GM12878 (cell line): ENCODE measurements at regions not wholly inside any gene's neighbourhood (a gene's known extent, or its start where the extent isn't known, plus 50 kb on each side); places are given as distances from the start of the nearest gene placed in this dataset.

Experiments
- ATAC-seq: fragments of 200-7000 bp; cut with Tn5 transposase; 3 replicates; pipeline ENCODE4 v1.9.1; 2020; ENCODE audit warnings: mild to moderate bottlenecking, moderate library complexity
- BruUV-seq: library from RNA; stranded (reverse); fragments of 400-500 nt; replicated peaks from 2 replicates; lab custom pipeline; 2021; lab: Mats Ljungman, UMichigan
- CTCF ChIA-PET: fragments of 300-600 bp; sonication (Branson Sonifier 250); formaldehyde crosslinking; extraction: SDS; loops from one replicate; lab custom pipeline; 2021; ENCODE audit warnings: inconsistent platforms; lab: Yijun Ruan, JAX
- POLR2A ChIA-PET: fragments of 350-600 bp; formaldehyde crosslinking; extraction: SDS; loops from one replicate; lab custom pipeline; 2021; ENCODE audit warnings: inconsistent platforms; lab: Charles Lee
- RAD21 ChIA-PET: fragments of 300-600 bp; sonication (Branson Sonifier 250); formaldehyde crosslinking; loops from one replicate; lab custom pipeline; 2023; ENCODE audit warnings: antibody characterized with exemption; ENCODE audit not compliant: unreplicated experiment; lab: Charles Lee
- SMC1A ChIA-PET: fragments of 300-600 bp; sonication (Branson Sonifier 250); formaldehyde crosslinking; loops from one replicate; lab custom pipeline; 2023; ENCODE audit not compliant: unreplicated experiment, uncharacterized antibody; lab: Charles Lee
- DNase-seq: peaks from one replicate; pipeline ENCODE4 v3.0.0-alpha.2; 2011; ENCODE audit warnings: low read depth, low spot score
- FAIRE-seq: peaks from 3 replicates; lab custom pipeline; 2011; peaks lifted over from hg19 to GRCh38; lab: Jason Lieb, UNC
- H2AFZ ChIP-seq: 2 replicates; pipeline ENCODE4 v1.6.0; 2011; ENCODE audit warnings: low read depth, low read length, control low read depth; ENCODE audit not compliant: control insufficient read depth
- H3K27ac ChIP-seq: 2 replicates; pipeline ENCODE4 v1.5.1; 2011; ENCODE audit warnings: control low read depth; ENCODE audit not compliant: control insufficient read depth, insufficient read depth
- H3K27me3 ChIP-seq, 2 experiments: replicated peaks in 1 of 2; 2 replicates each; pipeline versions ENCODE4 v1.6.0 to v1.6.1; 2011; ENCODE audit warnings: low read length in 1 of 2; ENCODE audit not compliant: control insufficient read depth in 2 of 2, insufficient read depth in 2 of 2
- H3K36me3 ChIP-seq, 2 experiments: 2 replicates each; pipeline ENCODE4 v1.5.1; 2011; ENCODE audit warnings: low read length in 1 of 2; ENCODE audit not compliant: control insufficient read depth in 2 of 2, insufficient read depth in 2 of 2
- H3K4me1 ChIP-seq: 2 replicates; pipeline ENCODE4 v1.6.1; 2011; ENCODE audit warnings: mild to moderate bottlenecking, low read length, moderate library complexity, mixed read lengths; ENCODE audit not compliant: control insufficient read depth, insufficient read depth
- H3K4me2 ChIP-seq: 2 replicates; pipeline ENCODE4 v1.6.0; 2011; ENCODE audit warnings: control low read depth; ENCODE audit not compliant: control insufficient read depth, insufficient read depth
- H3K4me3 ChIP-seq: fragments of 200-600 bp; sonication (generic); 2 replicates; pipeline ENCODE4 v1.5.1; 2016
- H3K79me2 ChIP-seq: 2 replicates; pipeline ENCODE4 v1.6.0; 2011; ENCODE audit warnings: low read length; ENCODE audit not compliant: control insufficient read depth, insufficient read depth
- H3K9ac ChIP-seq: 2 replicates; pipeline ENCODE4 v1.8.0; 2011; ENCODE audit warnings: low read length, control low read depth, mixed read lengths; ENCODE audit not compliant: control insufficient read depth, insufficient read depth
- H3K9me3 ChIP-seq: replicated peaks from 3 replicates; pipeline ENCODE4 v1.5.1; 2011; ENCODE audit warnings: mild to moderate bottlenecking, low read length; ENCODE audit not compliant: control insufficient read depth, insufficient read depth
- H4K20me1 ChIP-seq: 2 replicates; pipeline ENCODE4 v1.6.0; 2011; ENCODE audit not compliant: control insufficient read depth, insufficient read depth
- CBFB ChIP-seq: IDR thresholded peaks from 2 replicates; pipeline ENCODE4 v1.6.1; 2016; ENCODE audit warnings: antibody characterized with exemption, low read depth
- CHD2 ChIP-seq: IDR thresholded peaks from 2 replicates; pipeline ENCODE4 v1.6.1; 2011; ENCODE audit warnings: low read depth, low read length, improper control_type of control experiment, borderline replicate concordance
- CREM ChIP-seq: IDR thresholded peaks from 2 replicates; pipeline ENCODE4 v1.6.1; 2014; ENCODE audit warnings: antibody characterized with exemption, low read depth
- KAT2A ChIP-seq: conservative IDR thresholded peaks from 2 replicates; pipeline ENCODE4 v1.6.1; 2011; ENCODE audit warnings: low read depth, low read length; ENCODE audit not compliant: control insufficient read depth
- MTA2 ChIP-seq: fragments of 450-650 bp; IDR thresholded peaks from 2 replicates; pipeline ENCODE4 v1.6.1; 2016; ENCODE audit warnings: low read depth, mild to moderate bottlenecking, moderate library complexity
- MXI1 ChIP-seq: fragments of 150-350 bp; IDR thresholded peaks from 2 replicates; pipeline ENCODE4 v1.6.1; 2011; ENCODE audit warnings: low read depth, mild to moderate bottlenecking, inconsistent platforms, low read length, improper control_type of control experiment
- NR2F1 ChIP-seq: fragments of 450-650 bp; conservative IDR thresholded peaks from 2 replicates; pipeline ENCODE4 v1.6.1; 2017; ENCODE audit warnings: mild to moderate bottlenecking
- SUZ12 ChIP-seq: fragments of 200-600 bp; sonication (generic); IDR thresholded peaks from one replicate; pipeline ENCODE4 v1.6.1; 2018; ENCODE audit warnings: antibody characterized with exemption, mild to moderate bottlenecking; ENCODE audit not compliant: unreplicated experiment
- YBX1 ChIP-seq: fragments of 450-650 bp; IDR thresholded peaks from 2 replicates; pipeline ENCODE4 v1.6.1; 2016; ENCODE audit warnings: antibody characterized with exemption
- WGBS: methylation state at CpG from one replicate; pipeline ENCODE4 v1.1.6; 2016; ENCODE audit warnings: low lambda C conversion rate; ENCODE audit not compliant: insufficient replicate concordance, insufficient coverage; ENCODE audit errors: missing lambda C conversion rate; 5-methylcytosine and 5-hydroxymethylcytosine counted together
- in situ Hi-C: fragments of 300-500 bp; cut with MboI; formaldehyde crosslinking; loops from 9 replicates; pipeline ENCODE4 v1.14.3; 2018; ENCODE audit warnings: mixed read lengths
- intact Hi-C: fragments of 100-400 bp; cut with micrococcal nuclease; formaldehyde crosslinking; loops from one replicate; pipeline ENCODE4 v1.14.2; 2022; ENCODE audit not compliant: unreplicated experiment
- TF ChIP-seq, protein P1 (sequence below): fragments of 150-350 bp; IDR thresholded peaks from 2 replicates; pipeline ENCODE4 v1.6.1; 2016; ENCODE audit warnings: low read depth, low read length
- TF ChIP-seq, protein P2 (sequence below): fragments of 450-650 bp; IDR thresholded peaks from 2 replicates; pipeline ENCODE4 v1.6.1; 2018; ENCODE audit warnings: mild to moderate bottlenecking, low read depth, moderate library complexity; ENCODE audit not compliant: partially characterized antibody
- TF ChIP-seq, protein P3 (sequence below): IDR thresholded peaks from 2 replicates; pipeline ENCODE4 v1.6.1; 2012; ENCODE audit warnings: low read length, inconsistent platforms

DNA sequence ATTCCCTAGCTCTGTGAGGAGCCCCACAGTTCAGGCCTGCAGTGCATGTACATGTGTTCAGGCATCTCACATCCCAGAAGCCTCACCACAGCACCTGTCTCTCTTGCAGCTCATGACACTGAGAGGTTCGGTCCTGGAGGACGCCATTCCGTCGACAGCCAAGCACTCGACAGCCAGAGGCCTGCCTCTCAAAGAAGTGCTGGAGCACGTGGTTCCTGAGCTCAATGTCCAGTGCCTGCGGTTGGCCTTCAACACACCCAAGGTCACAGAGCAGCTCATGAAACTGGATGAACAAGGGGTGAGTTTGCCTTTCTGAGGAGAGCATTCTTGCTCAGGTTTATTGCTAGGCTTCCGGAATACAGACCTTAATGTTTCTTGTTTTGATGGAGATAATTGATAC, 308.3 kb upstream of the RGS6 start:
- ChIA-PET POLR2A (no interaction called here), SMC1A (interaction anchor here (0.8 to 1.4 kb wide), 5 partner anchors 9 to 125 kb away, joined by 3 to 5 read pairs (median 3); no protein-coding TSS in a partner anchor), RAD21 (interaction anchor here (0.5 to 1.5 kb wide), 2 partner anchors 9 to 25 kb away, joined by 3 read pairs; no protein-coding TSS in a partner anchor), CTCF (interaction anchor here (1.9 kb wide), 1 partner anchor 232 kb away, joined by 5 read pairs; no protein-coding TSS in a partner anchor)
- Histone ChIP-seq H3K27ac (no peak overlapping the region), H3K9ac (no peak overlapping the region), H3K4me1 (peaks cover 4% of the 10 kb centered on the region; the same call in 1 of the 2 replicates), H3K9me3 (no peaks in the 10 kb centered on the region), H4K20me1 (no peaks in the 10 kb centered on the region), H3K36me3 (peaks cover 10% of the 10 kb centered on the region in 2 experiments; a peak in 3 of 4 replicates), H3K4me2 (no peak overlapping the region), H3K4me3 (no peak overlapping the region), H3K79me2 (peaks cover 1% of the 10 kb centered on the region; the same call in 1 of the 2 replicates), H3K27me3 (no peaks in the 10 kb centered on the region), H2AFZ (no peak overlapping the region)
- WGBS: 97% methylated on average over 8 of the region's 8 CpGs
- DNase-seq (no peak), FAIRE-seq (no peak), ATAC-seq (no peak)
- no TSS peak for BruUV-seq
- in situ Hi-C loops: no loop called here
- TF ChIP-seq, protein P1, sequence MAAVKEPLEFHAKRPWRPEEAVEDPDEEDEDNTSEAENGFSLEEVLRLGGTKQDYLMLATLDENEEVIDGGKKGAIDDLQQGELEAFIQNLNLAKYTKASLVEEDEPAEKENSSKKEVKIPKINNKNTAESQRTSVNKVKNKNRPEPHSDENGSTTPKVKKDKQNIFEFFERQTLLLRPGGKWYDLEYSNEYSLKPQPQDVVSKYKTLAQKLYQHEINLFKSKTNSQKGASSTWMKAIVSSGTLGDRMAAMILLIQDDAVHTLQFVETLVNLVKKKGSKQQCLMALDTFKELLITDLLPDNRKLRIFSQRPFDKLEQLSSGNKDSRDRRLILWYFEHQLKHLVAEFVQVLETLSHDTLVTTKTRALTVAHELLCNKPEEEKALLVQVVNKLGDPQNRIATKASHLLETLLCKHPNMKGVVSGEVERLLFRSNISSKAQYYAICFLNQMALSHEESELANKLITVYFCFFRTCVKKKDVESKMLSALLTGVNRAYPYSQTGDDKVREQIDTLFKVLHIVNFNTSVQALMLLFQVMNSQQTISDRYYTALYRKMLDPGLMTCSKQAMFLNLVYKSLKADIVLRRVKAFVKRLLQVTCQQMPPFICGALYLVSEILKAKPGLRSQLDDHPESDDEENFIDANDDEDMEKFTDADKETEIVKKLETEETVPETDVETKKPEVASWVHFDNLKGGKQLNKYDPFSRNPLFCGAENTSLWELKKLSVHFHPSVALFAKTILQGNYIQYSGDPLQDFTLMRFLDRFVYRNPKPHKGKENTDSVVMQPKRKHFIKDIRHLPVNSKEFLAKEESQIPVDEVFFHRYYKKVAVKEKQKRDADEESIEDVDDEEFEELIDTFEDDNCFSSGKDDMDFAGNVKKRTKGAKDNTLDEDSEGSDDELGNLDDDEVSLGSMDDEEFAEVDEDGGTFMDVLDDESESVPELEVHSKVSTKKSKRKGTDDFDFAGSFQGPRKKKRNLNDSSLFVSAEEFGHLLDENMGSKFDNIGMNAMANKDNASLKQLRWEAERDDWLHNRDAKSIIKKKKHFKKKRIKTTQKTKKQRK: no peak
- TF ChIP-seq CHD2 (no peak), KAT2A (no peak), NR2F1 (no peak), YBX1 (no peak), CREM (no peak), CBFB (no peak), SUZ12 (no peak), MXI1 (no peak), MTA2 (no peak)
- TF ChIP-seq, protein P2, sequence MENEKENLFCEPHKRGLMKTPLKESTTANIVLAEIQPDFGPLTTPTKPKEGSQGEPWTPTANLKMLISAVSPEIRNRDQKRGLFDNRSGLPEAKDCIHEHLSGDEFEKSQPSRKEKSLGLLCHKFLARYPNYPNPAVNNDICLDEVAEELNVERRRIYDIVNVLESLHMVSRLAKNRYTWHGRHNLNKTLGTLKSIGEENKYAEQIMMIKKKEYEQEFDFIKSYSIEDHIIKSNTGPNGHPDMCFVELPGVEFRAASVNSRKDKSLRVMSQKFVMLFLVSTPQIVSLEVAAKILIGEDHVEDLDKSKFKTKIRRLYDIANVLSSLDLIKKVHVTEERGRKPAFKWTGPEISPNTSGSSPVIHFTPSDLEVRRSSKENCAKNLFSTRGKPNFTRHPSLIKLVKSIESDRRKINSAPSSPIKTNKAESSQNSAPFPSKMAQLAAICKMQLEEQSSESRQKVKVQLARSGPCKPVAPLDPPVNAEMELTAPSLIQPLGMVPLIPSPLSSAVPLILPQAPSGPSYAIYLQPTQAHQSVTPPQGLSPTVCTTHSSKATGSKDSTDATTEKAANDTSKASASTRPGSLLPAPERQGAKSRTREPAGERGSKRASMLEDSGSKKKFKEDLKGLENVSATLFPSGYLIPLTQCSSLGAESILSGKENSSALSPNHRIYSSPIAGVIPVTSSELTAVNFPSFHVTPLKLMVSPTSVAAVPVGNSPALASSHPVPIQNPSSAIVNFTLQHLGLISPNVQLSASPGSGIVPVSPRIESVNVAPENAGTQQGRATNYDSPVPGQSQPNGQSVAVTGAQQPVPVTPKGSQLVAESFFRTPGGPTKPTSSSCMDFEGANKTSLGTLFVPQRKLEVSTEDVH: no peak
- TF ChIP-seq, protein P3, sequence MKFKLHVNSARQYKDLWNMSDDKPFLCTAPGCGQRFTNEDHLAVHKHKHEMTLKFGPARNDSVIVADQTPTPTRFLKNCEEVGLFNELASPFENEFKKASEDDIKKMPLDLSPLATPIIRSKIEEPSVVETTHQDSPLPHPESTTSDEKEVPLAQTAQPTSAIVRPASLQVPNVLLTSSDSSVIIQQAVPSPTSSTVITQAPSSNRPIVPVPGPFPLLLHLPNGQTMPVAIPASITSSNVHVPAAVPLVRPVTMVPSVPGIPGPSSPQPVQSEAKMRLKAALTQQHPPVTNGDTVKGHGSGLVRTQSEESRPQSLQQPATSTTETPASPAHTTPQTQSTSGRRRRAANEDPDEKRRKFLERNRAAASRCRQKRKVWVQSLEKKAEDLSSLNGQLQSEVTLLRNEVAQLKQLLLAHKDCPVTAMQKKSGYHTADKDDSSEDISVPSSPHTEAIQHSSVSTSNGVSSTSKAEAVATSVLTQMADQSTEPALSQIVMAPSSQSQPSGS: no peak
- intact Hi-C loops: no loop called here
